Osteoblast (primary cell): ENCODE measurements at regions not wholly inside any gene's neighbourhood (a gene's known extent, or its start where the extent isn't known, plus 50 kb on each side); places are given as distances from the start of the nearest gene placed in this dataset.

ENCODE experiments used
- DNase-seq: peaks from one replicate; pipeline ENCODE4 v3.0.0; 2011; ENCODE audit warnings: low spot score, mixed read lengths; ENCODE audit not compliant: insufficient read length; ENCODE audit errors: missing footprints
- H2AFZ ChIP-seq: 2 replicates; pipeline ENCODE4 v1.6.0; 2011; ENCODE audit warnings: mild to moderate bottlenecking, low read length
- H3K27ac ChIP-seq: 2 replicates; pipeline ENCODE4 v1.5.1; 2011; ENCODE audit warnings: mild to moderate bottlenecking, low read depth, low read length, moderate library complexity
- H3K27me3 ChIP-seq: 2 replicates; pipeline ENCODE4 v1.6.0; 2012; ENCODE audit warnings: mild to moderate bottlenecking, control low read depth, inconsistent platforms, low read length, moderate library complexity; ENCODE audit not compliant: insufficient read depth
- H3K36me3 ChIP-seq: 2 replicates; pipeline ENCODE4 v1.5.1; 2011; ENCODE audit warnings: mild to moderate bottlenecking, low read length, control low read depth, moderate library complexity; ENCODE audit not compliant: insufficient read depth
- H3K4me1 ChIP-seq: 2 replicates; pipeline ENCODE4 v1.5.1; 2011; ENCODE audit warnings: mild to moderate bottlenecking, low read length, control low read depth, moderate library complexity; ENCODE audit not compliant: insufficient read depth
- H3K4me2 ChIP-seq: 2 replicates; pipeline ENCODE4 v1.6.0; 2011; ENCODE audit warnings: mild to moderate bottlenecking, low read length; ENCODE audit not compliant: insufficient read depth
- H3K4me3 ChIP-seq: fragments of 200-600 bp; sonication (generic); 3 replicates; pipeline ENCODE4 v1.5.1; 2012; ENCODE audit warnings: mild to moderate bottlenecking, low read length, inconsistent platforms; ENCODE audit not compliant: insufficient read depth
- H3K79me2 ChIP-seq: 2 replicates; pipeline ENCODE4 v1.6.0; 2012; ENCODE audit warnings: mild to moderate bottlenecking, low read length, control low read depth, inconsistent platforms; ENCODE audit not compliant: insufficient read depth
- H3K9me3 ChIP-seq: 2 replicates; pipeline ENCODE4 v1.5.1; 2011; ENCODE audit warnings: low read depth, low read length, control low read depth
- H4K20me1 ChIP-seq: 2 replicates; pipeline ENCODE4 v1.6.0; 2012; ENCODE audit warnings: mild to moderate bottlenecking, low read length, control low read depth; ENCODE audit not compliant: insufficient read depth
- TF ChIP-seq, protein P1 (sequence below): IDR thresholded peaks from 2 replicates; pipeline ENCODE4 v1.5.1; 2011; ENCODE audit warnings: mild to moderate bottlenecking, low read depth, low read length, moderate library complexity; ENCODE audit errors: extremely low read depth

DNA sequence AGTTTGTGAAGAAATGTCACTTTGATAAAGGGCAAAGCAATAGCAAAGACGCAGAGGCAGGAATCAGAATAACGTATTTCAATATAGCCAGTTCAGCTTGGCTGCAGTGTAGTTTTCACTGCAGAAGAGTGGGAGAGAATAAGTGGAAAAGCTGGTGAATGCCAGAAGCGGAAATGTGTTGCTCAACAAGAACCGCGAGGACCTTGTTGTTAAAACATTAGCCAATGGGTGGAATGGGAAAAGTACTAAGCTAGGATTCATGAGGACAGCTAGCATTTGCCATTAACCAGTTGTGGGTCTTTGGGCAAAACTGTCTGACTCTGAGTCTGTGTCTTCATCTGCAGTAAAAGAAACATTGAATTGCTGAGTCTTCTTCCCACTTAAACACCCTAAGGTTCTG, 292.9 kb upstream of the GRIP1 start:
- Histone ChIP-seq H2AFZ (no peak overlapping the region), H3K4me1 (no peaks in the 10 kb centered on the region), H3K79me2 (no peaks in the 10 kb centered on the region), H3K9me3 (no peaks in the 10 kb centered on the region), H3K4me3 (no peak overlapping the region), H3K27me3 (no peaks in the 10 kb centered on the region), H3K27ac (no peak overlapping the region), H3K36me3 (no peaks in the 10 kb centered on the region), H3K4me2 (no peak overlapping the region), H4K20me1 (no peaks in the 10 kb centered on the region)
- TF ChIP-seq, protein P1, sequence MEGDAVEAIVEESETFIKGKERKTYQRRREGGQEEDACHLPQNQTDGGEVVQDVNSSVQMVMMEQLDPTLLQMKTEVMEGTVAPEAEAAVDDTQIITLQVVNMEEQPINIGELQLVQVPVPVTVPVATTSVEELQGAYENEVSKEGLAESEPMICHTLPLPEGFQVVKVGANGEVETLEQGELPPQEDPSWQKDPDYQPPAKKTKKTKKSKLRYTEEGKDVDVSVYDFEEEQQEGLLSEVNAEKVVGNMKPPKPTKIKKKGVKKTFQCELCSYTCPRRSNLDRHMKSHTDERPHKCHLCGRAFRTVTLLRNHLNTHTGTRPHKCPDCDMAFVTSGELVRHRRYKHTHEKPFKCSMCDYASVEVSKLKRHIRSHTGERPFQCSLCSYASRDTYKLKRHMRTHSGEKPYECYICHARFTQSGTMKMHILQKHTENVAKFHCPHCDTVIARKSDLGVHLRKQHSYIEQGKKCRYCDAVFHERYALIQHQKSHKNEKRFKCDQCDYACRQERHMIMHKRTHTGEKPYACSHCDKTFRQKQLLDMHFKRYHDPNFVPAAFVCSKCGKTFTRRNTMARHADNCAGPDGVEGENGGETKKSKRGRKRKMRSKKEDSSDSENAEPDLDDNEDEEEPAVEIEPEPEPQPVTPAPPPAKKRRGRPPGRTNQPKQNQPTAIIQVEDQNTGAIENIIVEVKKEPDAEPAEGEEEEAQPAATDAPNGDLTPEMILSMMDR = no peak
- DNase-seq = no peak

DNA sequence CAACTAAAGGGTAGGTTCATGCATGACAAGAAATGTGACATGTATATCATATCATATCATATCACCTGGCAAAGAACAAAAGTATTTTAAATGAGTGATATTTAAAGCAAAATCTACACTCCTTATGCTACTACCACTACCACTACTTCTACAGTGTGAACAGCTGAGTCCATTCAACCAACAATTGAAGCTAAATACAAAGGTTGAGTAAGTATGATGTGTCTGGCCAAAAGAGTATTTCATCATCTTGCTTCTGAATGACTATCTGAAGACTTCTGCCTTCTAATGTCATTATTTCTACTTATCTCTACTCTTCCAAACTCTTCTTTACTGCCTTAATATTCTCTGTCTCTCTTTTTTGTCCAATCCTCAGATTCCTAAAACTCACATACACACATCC, 292.6 kb upstream of the CAND1 start:
- DNase-seq = no peak
- no peak overlapping the region for H3K4me3 ChIP-seq
- no peaks in the 10 kb centered on the region for H3K79me2 ChIP-seq
- no peaks in the 10 kb centered on the region for H3K4me1 ChIP-seq
- H3K4me2 ChIP-seq = no peak overlapping the region
- H2AFZ ChIP-seq = no peak overlapping the region
- H3K36me3 ChIP-seq = no peaks in the 10 kb centered on the region
- H3K27me3 ChIP-seq = no peaks in the 10 kb centered on the region
- no peak overlapping the region for H3K27ac ChIP-seq
- H4K20me1 ChIP-seq = no peaks in the 10 kb centered on the region
- no peaks in the 10 kb centered on the region for H3K9me3 ChIP-seq
- TF ChIP-seq, protein P1 = no peak

DNA sequence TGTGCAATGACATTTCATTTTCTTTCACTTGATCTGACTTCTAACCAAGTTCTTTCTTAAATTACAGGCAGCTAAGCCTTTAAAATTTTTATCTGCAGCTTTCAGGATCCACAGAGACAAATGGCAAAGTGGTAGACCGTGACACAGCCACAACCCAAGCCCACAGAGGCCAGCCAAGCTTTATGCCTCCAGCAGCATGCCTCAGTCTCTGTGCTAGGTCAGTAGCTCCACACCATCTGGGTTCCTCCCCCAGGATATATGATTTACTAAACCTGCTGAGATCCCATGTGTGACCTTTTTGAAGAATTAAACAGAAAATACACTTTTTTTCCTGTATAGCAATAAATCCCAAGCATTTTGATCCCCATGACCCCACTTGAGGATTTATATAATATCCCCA, 290.4 kb upstream of the CAND1 start:
- Histone ChIP-seq H3K4me1 (no peaks in the 10 kb centered on the region), H2AFZ (no peak overlapping the region)

DNA sequence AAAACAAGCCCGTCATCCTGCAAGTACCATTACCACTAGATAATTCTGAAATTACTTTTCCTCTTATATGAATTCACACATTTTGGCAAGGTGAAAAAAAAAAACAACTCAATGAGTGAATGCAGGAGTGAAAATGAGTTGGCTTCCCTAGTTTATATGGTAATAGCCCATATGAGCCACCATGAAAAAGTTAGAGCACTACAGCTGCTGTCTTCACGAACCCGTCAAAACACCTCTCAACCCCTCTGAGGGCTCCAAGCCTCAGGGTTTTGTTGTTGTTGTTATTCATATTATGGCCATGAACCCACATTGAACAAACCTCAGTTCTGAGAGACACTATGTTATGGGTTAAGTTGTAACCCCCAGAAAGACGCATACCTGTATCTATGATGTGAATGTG, 289.9 kb upstream of the CAND1 start:
- Histone ChIP-seq H2AFZ (no peak overlapping the region), H3K27me3 (no peaks in the 10 kb centered on the region), H3K4me2 (no peak overlapping the region), H3K36me3 (no peaks in the 10 kb centered on the region), H3K79me2 (no peaks in the 10 kb centered on the region), H3K27ac (no peak overlapping the region), H3K4me3 (no peak overlapping the region), H4K20me1 (no peaks in the 10 kb centered on the region), H3K9me3 (no peaks in the 10 kb centered on the region), H3K4me1 (no peaks in the 10 kb centered on the region)
- TF ChIP-seq, protein P1 = no peak
- no peak for DNase-seq

More for the DNA sequence above, 290.4 kb upstream of the CAND1 start:
- H3K27me3 ChIP-seq = no peaks in the 10 kb centered on the region
- no peaks in the 10 kb centered on the region for H4K20me1 ChIP-seq
- H3K4me3 ChIP-seq = no peak overlapping the region
- H3K36me3 ChIP-seq = no peaks in the 10 kb centered on the region
- TF ChIP-seq, protein P1 = no peak
- H3K9me3 ChIP-seq = no peaks in the 10 kb centered on the region
- H3K4me2 ChIP-seq = no peak overlapping the region
- no peaks in the 10 kb centered on the region for H3K79me2 ChIP-seq
- H3K27ac ChIP-seq = no peak overlapping the region
- no peak for DNase-seq
